Dermis blood vessel endothelial cell (primary cell): ENCODE measurements at regions not wholly inside any gene's neighbourhood (a gene's known extent, or its start where the extent isn't known, plus 50 kb on each side); places are given as distances from the start of the nearest gene placed in this dataset.
"Not testable (repeated sequence)": the region's sequence is repeated elsewhere in the genome, so short reads cannot be mapped to it uniquely, and the experiment has no call there.

ENCODE experiments used
- DNase-seq: peaks from one replicate; pipeline ENCODE4 v3.0.0; 2010

DNA sequence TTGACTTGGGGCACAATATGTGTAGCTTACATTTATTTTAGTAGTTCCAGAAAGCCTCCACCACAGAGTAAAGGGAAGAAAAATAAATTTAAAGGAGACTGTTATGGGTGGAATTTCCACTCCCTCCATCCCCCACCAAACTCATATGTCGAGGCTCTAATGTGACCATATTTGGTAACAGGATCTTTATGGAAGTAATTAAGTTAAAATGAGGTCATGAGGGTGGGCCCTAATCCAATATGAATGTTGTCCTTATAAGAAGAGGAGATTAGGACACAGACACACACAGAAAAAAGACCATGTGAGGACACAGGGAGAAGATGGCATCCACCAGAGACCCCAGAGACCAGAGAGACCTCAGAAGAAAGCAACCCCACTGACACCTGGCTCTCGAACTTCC is 189.7 kb downstream of the EDN1 start:
- DNase-seq = peak; percentile 23

GRCh38 chr6:12480379-12480778 is 190.2 kb downstream of the EDN1 start:
- DNase-seq = no peak

- no peak for DNase-seq
Observed at GRCh38 chr6:12481292-12481691, 191.1 kb downstream of the EDN1 start.

- DNase-seq = no peak
Observed at GRCh38 chr6:12481850-12482249, 191.7 kb downstream of the EDN1 start.

DNA sequence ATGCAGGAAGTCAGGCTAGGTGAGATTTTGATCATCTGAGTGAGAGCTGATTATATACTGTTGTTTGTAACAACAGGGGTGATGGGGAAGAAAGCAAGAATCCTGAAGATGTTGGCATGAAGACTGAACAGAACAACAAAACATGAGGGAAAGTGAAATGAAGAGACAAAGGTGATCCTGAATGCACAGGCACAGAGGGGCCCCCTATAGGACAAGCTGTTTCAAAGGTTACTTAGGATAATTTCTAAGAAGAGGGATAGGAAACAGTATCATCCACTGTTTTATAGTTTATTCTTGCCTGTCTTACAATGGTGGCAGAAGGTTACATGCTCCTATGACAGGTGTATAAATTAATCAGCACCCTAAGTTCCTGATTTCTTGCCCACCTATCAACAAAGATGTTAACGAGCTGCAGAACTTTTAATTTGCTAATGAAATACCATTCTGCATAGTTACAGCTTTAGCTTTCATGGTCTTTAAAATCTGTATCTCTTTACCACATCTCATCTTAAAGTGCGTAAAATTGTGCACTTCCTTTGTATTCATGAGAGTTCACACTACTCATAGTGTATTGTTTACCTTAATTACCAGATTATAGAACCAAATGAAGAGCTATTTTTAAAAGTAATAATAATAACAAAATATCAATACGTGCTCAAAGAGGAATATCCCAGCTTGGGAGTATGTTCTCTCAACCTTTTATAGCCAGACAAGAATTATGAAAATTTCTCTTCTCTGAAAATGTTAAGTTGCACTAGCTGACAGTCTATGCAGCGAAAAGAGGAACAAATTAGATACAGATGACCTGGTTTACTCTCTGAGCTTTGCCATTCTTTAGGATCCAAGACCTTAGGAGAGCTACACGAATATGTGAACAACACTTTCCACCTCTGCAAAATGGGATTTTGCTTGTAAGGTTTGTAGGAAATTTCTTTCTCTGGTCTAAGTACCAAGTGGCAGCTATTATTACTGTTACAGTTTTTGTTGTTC is 192.5 kb downstream of the EDN1 start:
- peak; percentile 33 for DNase-seq

DNA sequence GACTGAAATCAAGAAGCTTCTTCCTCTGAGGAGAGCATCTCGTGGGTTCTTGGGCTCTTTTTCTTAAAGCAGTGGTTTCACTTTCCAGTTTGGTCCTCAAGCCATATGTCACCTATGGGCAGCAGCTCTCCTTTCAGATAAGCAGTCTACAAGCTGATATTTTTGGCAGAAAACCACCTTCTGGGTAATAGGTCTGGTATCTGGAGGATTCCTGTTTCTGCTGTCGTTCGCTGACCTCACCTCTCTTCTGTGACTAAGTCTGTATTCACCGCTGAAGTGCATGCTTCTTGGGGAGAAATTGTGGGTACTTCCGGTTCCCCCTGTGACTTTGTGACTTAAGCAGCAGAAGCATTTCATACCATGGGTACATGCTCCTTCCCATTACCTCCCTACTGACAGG is 193.6 kb downstream of the EDN1 start:
- peak; percentile 84 for DNase-seq

DNA sequence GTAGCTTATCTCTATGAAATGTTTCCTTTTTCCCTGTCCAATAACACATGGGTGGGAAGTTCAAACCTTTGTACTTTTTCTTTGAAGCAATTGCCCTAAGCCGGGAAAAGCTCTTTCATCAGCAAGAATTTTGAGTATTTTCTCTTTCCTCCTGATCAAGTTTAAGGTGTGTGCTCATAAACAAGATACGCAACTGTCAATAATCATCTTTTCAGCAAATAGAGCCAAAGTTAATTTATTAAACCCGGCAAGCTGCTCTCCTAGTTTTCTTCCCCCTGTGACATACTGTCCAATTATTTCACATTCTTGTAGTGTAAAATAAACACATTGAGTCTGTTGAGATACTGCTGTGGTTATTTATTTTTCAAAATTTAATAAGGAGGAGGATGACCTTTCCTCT is 194.4 kb downstream of the EDN1 start:
- DNase-seq = peak; percentile 19

DNA sequence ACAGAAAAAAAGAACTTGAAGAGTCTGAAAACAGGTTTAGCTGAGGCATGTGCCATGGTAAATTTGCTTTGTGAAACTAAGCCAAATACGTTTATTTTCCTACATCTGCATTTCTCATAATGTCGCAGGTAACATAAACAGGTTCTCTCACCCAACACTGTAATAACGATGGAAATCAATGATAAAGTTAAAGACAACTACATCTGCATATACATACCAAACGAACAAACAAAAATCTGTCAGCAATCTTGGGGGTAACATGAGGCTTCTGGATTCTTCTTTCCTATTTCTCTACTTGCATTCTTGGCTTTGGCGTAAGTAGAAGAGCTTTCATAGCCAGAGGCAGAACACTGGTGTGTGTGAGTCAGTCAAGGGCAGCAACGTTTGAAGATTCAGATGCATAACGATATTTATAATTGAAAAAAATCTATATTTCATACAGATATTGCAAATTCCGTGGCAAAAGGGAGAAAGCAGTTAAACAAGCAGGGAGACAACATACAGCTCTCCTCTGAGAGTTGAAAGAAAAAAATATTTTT is 195.1 kb downstream of the EDN1 start:
- no peak for DNase-seq

- no peak for DNase-seq
Observed at GRCh38 chr6:12485837-12486236, 195.7 kb downstream of the EDN1 start.

GRCh38 chr6:12490351-12490903 is 200.3 kb downstream of the EDN1 start:
- no peak for DNase-seq

DNA sequence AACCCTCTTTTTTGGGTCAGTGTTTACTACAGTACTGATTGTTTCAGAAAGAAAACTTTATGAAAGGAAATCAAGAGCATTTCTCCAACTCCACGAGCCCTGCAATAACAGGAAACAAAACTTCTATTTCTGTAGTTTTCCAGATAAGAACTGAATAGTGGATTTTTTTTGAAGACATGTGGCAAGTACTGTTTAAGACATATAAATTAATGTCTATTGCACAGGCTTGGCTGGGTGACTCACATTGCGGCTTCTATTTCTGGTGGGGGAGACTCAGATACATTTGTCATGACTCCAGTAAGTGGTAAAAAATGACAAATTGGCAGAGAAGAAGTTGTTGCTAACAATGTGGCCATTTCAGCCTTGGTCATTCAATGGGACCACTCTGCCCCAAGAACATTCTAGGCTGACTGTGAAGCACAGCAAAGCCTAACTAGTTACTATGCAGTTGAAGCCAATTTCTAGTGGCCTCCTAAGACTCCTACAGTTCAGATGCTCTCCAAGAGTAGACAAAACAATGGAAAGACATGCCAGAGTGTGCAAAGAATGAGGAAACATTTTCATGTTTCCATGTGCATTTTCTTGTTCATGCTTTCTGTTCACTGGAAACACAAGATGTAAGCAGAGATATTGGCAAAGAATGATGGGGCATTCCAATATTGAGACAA is 200.9 kb downstream of the EDN1 start:
- peak; percentile 87 for DNase-seq

DNA sequence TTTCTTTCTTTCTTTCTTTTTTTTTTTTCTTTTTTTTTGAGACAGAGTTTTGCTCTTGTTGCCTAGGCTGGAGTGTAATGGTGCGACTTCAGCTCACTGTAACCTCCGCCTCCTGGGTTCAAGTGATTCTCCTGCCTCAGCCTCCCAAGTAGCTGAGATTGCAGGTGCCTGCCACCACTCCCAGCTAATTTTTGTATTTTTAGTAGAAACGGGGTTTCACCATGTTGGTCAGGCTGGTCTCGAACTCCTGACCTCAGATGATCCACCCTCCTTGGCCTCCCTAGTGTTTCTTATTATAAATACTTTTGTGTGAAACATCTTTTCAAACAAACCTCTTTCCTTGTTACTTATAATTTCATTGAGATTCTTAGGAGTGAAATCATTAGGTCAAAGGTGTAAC is 202.8 kb downstream of the EDN1 start:
- not testable (repeated sequence) for DNase-seq

- no peak for DNase-seq
Observed at GRCh38 chr6:12493446-12493845, 203.3 kb downstream of the EDN1 start.

- DNase-seq = no peak
Observed at GRCh38 chr6:12494161-12494560, 204.0 kb downstream of the EDN1 start.

DNA sequence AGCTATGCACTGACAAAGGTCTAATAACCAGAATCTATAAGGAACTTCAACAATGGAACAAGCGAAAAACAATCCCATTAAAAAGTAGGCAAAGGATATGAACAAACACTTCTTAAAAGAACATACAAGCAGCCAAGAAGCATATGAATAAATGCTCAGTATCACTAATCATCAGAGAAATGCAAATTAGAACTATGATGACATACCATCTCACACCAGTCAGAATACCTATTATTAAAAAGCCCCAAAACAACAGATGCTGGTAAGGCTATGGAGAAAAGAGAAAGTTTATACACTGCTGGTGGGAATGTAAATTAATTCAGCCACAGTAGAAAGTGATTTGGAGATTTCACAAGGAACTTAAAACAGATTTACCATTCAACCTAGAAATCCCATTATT is 211.8 kb downstream of the EDN1 start:
- no peak for DNase-seq

DNA sequence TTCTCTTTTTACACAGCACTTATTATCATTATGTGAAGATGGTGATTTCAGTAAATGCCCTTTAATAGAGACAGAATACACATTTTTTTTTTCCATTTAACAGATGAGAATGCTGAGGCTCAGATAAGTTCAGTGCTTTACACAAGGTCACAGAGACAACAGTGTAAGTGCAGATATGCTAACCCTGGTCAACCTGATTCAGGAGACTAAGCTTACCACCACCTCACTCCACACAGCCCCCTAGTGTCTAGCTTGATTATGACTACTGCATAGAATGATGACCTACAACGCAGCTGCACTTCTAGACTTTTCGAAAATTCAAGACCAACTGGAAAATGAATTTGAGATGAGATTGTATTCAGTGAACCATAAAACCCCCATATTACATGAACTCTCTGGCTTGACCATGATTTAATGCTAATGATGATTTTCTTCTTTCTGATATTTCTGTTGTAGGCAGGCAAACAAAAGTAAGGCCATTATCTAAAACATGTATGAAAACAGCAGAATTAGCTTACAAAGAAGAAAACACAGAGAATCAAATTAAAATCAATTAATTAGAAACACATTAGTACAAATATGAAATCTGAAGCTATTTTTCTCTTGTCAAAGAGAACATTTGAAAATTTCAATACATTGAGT is 212.1 kb upstream of the PHACTR1 start:
- DNase-seq = peak; percentile 63

GRCh38 chr6:12505486-12505885 is 211.1 kb upstream of the PHACTR1 start:
- no peak for DNase-seq

DNA sequence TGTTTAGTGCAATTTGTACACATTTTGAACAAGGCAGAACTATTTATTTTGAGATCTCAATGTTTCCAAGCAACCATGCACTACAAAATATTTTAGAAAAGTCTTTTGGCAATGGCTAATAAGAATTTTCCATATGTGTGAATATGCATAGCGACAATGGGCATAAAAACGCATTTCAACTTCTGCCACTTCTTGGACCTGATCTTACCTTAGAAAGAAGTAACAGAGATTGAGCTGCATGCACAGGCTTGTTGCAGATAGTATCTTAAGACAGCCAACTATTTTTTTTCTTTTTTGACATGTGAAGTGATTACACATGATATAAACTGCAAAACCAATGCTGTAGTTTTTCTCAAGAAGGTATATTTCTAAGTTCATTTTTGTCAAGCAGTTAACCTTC is 210.4 kb upstream of the PHACTR1 start:
- no peak for DNase-seq

- DNase-seq = no peak
Observed at GRCh38 chr6:12507636-12508035, 208.9 kb upstream of the PHACTR1 start.

- no peak for DNase-seq
Observed at GRCh38 chr6:12508553-12508952, 208.0 kb upstream of the PHACTR1 start.

DNA sequence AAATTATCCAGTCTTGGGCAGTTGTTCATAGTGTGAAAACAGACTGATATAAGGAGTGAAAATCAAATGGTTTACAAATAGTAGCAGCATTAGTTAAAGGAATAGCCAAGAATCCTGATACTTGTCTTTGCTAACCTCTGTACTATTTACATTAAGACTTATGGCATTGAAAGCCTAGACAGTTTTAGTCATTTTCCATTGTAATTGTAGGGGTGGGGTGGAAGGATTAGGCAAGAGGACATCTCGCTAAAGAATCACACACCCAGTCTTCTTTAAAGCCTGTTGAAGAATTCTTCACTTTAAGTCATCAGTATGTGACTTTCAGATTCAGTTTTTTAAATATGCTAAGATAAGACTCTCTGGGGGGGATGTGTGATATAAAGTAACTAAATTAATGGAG is 207.5 kb upstream of the PHACTR1 start:
- no peak for DNase-seq

- peak; percentile 26 for DNase-seq
Observed at GRCh38 chr6:12516070-12516469, 200.5 kb upstream of the PHACTR1 start.

- no peak for DNase-seq
Observed at GRCh38 chr6:12522347-12522746, 194.2 kb upstream of the PHACTR1 start.
